ENCODE measurements at regions not wholly inside any gene's neighbourhood (a gene's known extent, or its start where the extent isn't known, plus 50 kb on each side); places are given as distances from the start of the nearest gene placed in this dataset.

- H3K36me3 ChIP-seq, result no peaks in the 10 kb centered on the region
- DNase-seq, result no peak
- no peak for ATAC-seq
- 87 to 88% methylated on average over 2 of the region's 2 CpGs for WGBS, 2 donors
- H3K4me1 ChIP-seq, result no peaks in the 10 kb centered on the region
- intact Hi-C loops (cut with DNase I), result no loop called here
- H3K27ac ChIP-seq, result no peak overlapping the region
- TF ChIP-seq CTCF (IDR thresholded peaks at IDR 0.05), result no peak
- H3K9me3 ChIP-seq, result peaks cover 0 to 5% (median 0%) of the 10 kb centered on the region in 11 donors
- H3K27me3 ChIP-seq, result no peaks in the 10 kb centered on the region
- no peak overlapping the region for H3K4me3 ChIP-seq
Measured at GRCh38 chr2:103335403-103335802, 573.6 kb downstream of the TMEM182 start.

- intact Hi-C loops (cut with DNase I), result no loop called here
- Histone ChIP-seq H3K27me3 (no peaks in the 10 kb centered on the region), H3K36me3 (no peaks in the 10 kb centered on the region), H3K9me3 (peaks cover 0 to 24% (median 0%) of the 10 kb centered on the region in 11 donors), H3K27ac (no peak overlapping the region), H3K4me1 (no peaks in the 10 kb centered on the region), H3K4me3 (no peak overlapping the region)
- TF ChIP-seq CTCF (IDR thresholded peaks at IDR 0.05), result no peak
- no peak for ATAC-seq
- no peak for DNase-seq
- WGBS, 2 donors, result 71 to 91% methylated on average over 1 of the region's 1 CpG
Measured at GRCh38 chr2:103338819-103339218, 577.0 kb downstream of the TMEM182 start.

- H3K27me3 ChIP-seq, result no peaks in the 10 kb centered on the region
- H3K9me3 ChIP-seq, result peaks cover 0 to 43% (median 13%) of the 10 kb centered on the region in 11 donors
- no peak for TF ChIP-seq CTCF (IDR thresholded peaks at IDR 0.05)
- DNase-seq (no peak), ATAC-seq (no peak)
- intact Hi-C loops (cut with DNase I), result no loop called here
- no peaks in the 10 kb centered on the region for H3K4me1 ChIP-seq
- H3K27ac ChIP-seq, result no peak overlapping the region
- WGBS, 2 donors, result 65% methylated on average over 4 of the region's 4 CpGs
- no peak overlapping the region for H3K4me3 ChIP-seq
- H3K36me3 ChIP-seq, result no peaks in the 10 kb centered on the region
Measured at GRCh38 chr2:103346780-103347179, 584.9 kb downstream of the TMEM182 start.

- no peaks in the 10 kb centered on the region for H3K27me3 ChIP-seq
- no peak overlapping the region for H3K4me3 ChIP-seq
- intact Hi-C loops (cut with DNase I), result no loop called here
- no peaks in the 10 kb centered on the region for H3K36me3 ChIP-seq
- TF ChIP-seq CTCF (IDR thresholded peaks at IDR 0.05), result no peak
- DNase-seq (no peak), ATAC-seq (no peak)
- peaks cover 0 to 5% (median 0%) of the 10 kb centered on the region in 11 donors for H3K9me3 ChIP-seq
- 86 to 93% methylated on average over 10 of the region's 10 CpGs for WGBS, 2 donors
- H3K27ac ChIP-seq, result no peak overlapping the region
- no peaks in the 10 kb centered on the region for H3K4me1 ChIP-seq
Measured at GRCh38 chr2:103353774-103354173, 591.9 kb downstream of the TMEM182 start.
